GM21447 (cell line): ENCODE measurements at regions not wholly inside any gene's neighbourhood (a gene's known extent, or its start where the extent isn't known, plus 50 kb on each side); places are given as distances from the start of the nearest gene placed in this dataset.

ENCODE experiments used
- ATAC-seq: cut with Tn5 transposase; IDR thresholded peaks from one replicate; pipeline ENCODE4 v1.9.1; 2021; ENCODE audit not compliant: unreplicated experiment

GRCh38 chr3:132187746-132188145 lies 129.5 kb upstream of the ACP3 start:
- ATAC-seq: no peak

GRCh38 chr3:132189601-132190000 lies 127.6 kb upstream of the ACP3 start:
- no peak for ATAC-seq

- no peak for ATAC-seq
Measured at GRCh38 chr3:132196113-132196512, 121.1 kb upstream of the ACP3 start.

GRCh38 chr3:132198516-132198915 lies 118.7 kb upstream of the ACP3 start:
- ATAC-seq: no peak

GRCh38 chr3:132199451-132199850 lies 117.8 kb upstream of the ACP3 start:
- no peak for ATAC-seq

- ATAC-seq: no peak
Measured at GRCh38 chr3:132202586-132202985, 114.6 kb upstream of the ACP3 start.

GRCh38 chr3:132203889-132204596 lies 113.2 kb upstream of the ACP3 start:
- no peak for ATAC-seq

- no peak for ATAC-seq
Measured at GRCh38 chr3:132205609-132206008, 111.6 kb upstream of the ACP3 start.

- ATAC-seq: no peak
Measured at GRCh38 chr3:132209855-132210254, 107.4 kb upstream of the ACP3 start.

- no peak for ATAC-seq
Measured at GRCh38 chr3:132210476-132211346, 106.5 kb upstream of the ACP3 start.

GRCh38 chr3:132211896-132212295 lies 105.3 kb upstream of the ACP3 start:
- no peak for ATAC-seq

- no peak for ATAC-seq
Measured at GRCh38 chr3:132218817-132219755, 98.1 kb upstream of the ACP3 start.

- ATAC-seq: no peak
Measured at GRCh38 chr3:132220986-132221385, 96.2 kb upstream of the ACP3 start.

- ATAC-seq: no peak
Measured at GRCh38 chr3:132222868-132223538, 94.2 kb upstream of the ACP3 start.

- no peak for ATAC-seq
Measured at GRCh38 chr3:132225664-132226063, 91.5 kb upstream of the ACP3 start.

GRCh38 chr3:132228923-132229322 lies 88.3 kb upstream of the ACP3 start:
- ATAC-seq: no peak

GRCh38 chr3:132229641-132230040 lies 87.6 kb upstream of the ACP3 start:
- ATAC-seq: no peak

- no peak for ATAC-seq
Measured at GRCh38 chr3:132230156-132231000, 86.8 kb upstream of the ACP3 start.

GRCh38 chr3:132231633-132232032 lies 85.6 kb upstream of the ACP3 start:
- no peak for ATAC-seq
